Nucleus accumbens (tissue), 56 donors: ENCODE measurements at regions not wholly inside any gene's neighbourhood (a gene's known extent, or its start where the extent isn't known, plus 50 kb on each side); places are given as distances from the start of the nearest gene placed in this dataset.
"Not testable (repeated sequence)": the region's sequence is repeated elsewhere in the genome, so short reads cannot be mapped to it uniquely, and the experiment has no call there.

Experiments
- DNase-seq, 56 donors: peaks; one replicate each; lab custom pipeline; 2025; lab: John Stamatoyannopoulos, UW

- no peak for DNase-seq
Measured at GRCh38 chr3:90145094-90145860, 1037.9 kb downstream of the EPHA3 start.

GRCh38 chr3:90180096-90180495 is 1072.7 kb downstream of the EPHA3 start:
- no peak for DNase-seq

- DNase-seq = no peak
Measured at GRCh38 chr3:90180543-90180942, 1073.1 kb downstream of the EPHA3 start.

- DNase-seq = peak in 33 of 56 donors; percentile 1 to 32 (median 11)
Measured at GRCh38 chr3:90182291-90182976, 1075.0 kb downstream of the EPHA3 start.

- no peak for DNase-seq
Measured at GRCh38 chr3:90184861-90185260, 1077.4 kb downstream of the EPHA3 start.

GRCh38 chr3:90197383-90197782 is 1090.0 kb downstream of the EPHA3 start:
- DNase-seq = not testable (repeated sequence)

GRCh38 chr3:90202931-90203330 is 1095.5 kb downstream of the EPHA3 start:
- DNase-seq = not testable (repeated sequence)

- not testable (repeated sequence) for DNase-seq
Measured at GRCh38 chr3:90206482-90206881, 1099.1 kb downstream of the EPHA3 start.

GRCh38 chr3:90207353-90208097 is 1100.1 kb downstream of the EPHA3 start:
- DNase-seq = not testable (repeated sequence)

GRCh38 chr3:90221900-90222299 is 1114.5 kb downstream of the EPHA3 start:
- no peak for DNase-seq

GRCh38 chr3:90241481-90241880 is 1134.1 kb downstream of the EPHA3 start:
- no peak for DNase-seq

GRCh38 chr3:90253131-90253530 is 1145.7 kb downstream of the EPHA3 start:
- DNase-seq = no peak

GRCh38 chr3:90261481-90262433 is 1154.3 kb downstream of the EPHA3 start:
- DNase-seq = no peak
